Activated CD4-positive, alpha-beta T cell treated with anti-CD3 and anti-CD28 coated beads, Interleukin-2, Interleukin-6, amounts not matched to agents 100 ng/mL and 50 ng/mL, durations not matched to agents 16 hours and 8 hours (primary cell): ENCODE measurements at regions not wholly inside any gene's neighbourhood (a gene's known extent, or its start where the extent isn't known, plus 50 kb on each side); places are given as distances from the start of the nearest gene placed in this dataset.
"Not testable (repeated sequence)": the region's sequence is repeated elsewhere in the genome, so short reads cannot be mapped to it uniquely, and the experiment has no call there.

Experiments used
- DNase-seq: peaks from one replicate; pipeline ENCODE4 v3.0.0-alpha.2; 2020

DNA sequence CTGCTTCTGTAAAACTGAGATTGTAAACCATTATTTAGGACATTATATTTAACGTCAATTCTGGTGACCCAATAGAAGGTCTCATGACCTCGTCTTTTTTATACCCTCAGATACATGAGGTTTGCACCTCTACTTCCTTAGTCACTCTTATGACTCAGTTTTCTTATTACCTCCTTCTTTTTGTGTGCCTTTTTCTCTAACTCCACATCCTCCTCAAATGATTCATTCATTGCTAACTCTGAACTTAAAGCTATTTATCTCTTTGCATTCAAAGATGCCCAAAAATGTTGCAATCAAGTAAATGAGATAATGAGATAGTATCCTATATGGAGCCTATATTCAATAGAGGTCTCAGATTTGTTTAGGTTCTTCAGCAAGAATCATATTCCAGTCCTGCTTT is 121.0 kb upstream of the KYNU start:
- no peak for DNase-seq

DNA sequence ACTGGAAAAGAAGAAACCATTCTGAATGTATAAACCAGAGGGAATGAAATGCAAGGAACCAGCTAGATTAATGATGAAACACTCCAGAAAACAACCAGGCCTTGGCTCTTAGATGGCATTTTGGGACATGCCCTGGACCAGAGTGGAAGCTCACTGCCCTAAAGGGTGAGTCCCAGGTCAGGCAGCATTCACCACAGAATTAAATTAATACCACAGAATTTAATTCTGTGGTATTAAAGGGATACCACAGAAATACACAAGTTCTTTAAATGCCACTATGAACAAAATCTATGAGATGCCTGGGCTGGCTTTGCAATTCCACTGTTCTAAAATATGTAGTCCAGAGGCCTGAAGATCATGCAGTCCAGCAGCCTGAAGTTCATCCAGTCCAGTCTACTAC is 122.3 kb upstream of the KYNU start:
- no peak for DNase-seq

DNA sequence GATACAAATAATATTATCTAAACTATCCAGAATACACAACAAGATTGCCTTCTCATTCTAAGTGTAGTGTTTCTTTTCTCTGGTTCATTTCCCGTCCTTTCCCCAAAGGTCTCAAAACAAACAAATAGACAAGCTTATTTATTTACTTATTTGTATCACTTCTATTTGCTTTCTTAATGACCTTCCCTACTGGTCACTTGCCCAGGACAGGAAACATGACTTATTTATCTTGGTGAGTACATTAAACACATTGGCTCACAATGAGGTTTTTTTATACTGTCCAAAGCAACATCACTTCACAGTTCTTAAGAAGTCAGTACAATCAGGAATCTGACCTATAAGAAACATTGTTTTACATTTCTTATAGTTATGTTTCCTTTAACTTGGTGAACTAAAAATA is 123.3 kb upstream of the KYNU start:
- DNase-seq: no peak

- no peak for DNase-seq
These were observed 126.6 kb upstream of the KYNU start for GRCh38 chr2:142750858-142751257.

DNA sequence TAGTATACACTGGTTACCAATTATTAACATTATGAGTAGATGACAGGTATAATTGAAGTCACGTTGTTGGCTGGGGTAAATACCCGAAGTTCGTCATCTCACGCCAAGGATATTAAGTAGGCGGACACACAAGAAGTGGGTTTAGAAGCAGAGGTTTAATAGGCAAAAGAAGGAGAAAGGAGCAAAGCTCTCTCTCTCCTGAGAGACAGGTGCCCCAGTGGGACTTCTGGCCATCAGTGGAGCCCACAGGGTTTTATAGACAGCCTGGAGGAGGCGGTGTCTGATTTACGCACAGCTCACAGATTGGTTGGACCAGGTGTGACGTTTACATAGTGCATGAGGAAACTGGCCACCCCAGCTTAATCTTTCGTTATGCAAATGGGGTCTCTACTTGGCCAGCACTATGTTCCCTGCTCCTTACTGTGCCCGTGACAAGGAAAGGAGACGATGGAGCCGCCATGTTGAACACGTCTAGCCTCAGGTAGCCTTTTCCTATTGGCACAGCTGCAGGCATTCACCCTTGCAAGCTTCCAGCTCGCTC is 128.8 kb upstream of the KYNU start:
- DNase-seq: no peak

- DNase-seq: no peak
These were observed 131.8 kb upstream of the KYNU start for GRCh38 chr2:142745691-142746090.

DNA sequence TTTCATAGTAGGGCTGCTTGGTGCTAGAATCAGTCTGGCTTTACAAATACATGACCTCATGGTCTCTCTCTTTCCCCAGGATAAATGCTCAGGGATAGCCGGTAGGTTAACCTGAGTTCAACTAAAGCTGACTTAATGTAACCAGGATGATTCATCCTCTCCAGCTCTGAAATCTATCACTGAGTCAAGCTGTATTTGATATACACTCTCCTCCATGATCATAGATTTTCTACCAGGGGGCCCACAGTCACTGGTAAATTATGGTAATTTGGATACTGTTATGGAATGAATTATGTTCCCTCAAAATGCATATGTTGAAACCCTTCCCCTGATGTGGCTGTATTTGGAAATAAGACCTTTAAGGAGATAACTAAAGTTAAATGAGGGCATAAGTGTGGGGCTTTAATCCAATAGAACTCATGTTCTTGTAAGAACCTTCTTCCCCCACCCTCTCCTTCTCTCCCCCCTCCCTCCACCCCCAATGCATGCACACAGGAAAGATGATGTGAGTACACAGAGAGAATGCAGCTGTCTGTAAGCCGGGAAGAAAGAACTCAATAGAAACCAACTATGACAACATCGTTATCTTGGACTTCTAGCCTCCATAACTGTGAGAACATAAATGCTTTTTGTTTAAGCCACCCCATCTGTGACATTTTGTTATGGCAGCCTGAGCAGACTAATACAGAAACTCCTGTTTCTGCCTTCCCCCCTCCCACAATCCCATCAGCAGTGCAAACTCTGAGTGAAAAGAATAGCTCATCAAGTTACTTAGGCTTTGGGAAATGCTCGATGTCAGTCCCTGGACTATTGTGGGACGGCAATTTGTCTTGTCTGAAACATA is 134.9 kb upstream of the KYNU start:
- peak; percentile 15 for DNase-seq

GRCh38 chr2:142741764-142742269 is 135.6 kb upstream of the KYNU start:
- DNase-seq: peak; percentile 41

- no peak for DNase-seq
These were observed 142.7 kb upstream of the KYNU start for GRCh38 chr2:142734770-142735169.

DNA sequence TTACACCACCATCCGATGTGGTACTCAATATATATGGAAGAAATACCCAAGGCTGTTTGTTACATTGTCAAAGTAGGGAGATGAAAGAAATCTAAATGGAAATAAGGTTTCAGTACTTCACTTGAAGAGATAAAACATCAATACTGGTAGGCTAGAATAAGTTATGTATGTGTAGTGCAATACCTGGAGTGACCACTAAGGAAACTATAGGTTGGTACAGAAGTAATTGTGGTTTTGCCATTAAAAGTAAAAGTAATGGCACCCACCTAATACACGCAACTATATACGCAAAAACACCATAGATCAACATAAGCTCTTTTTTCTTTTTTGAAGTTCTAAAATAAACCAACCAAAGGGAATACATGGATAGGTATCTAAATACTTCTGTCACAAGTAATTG is 143.2 kb upstream of the KYNU start:
- DNase-seq: no peak

GRCh38 chr2:142729814-142730213 is 147.7 kb upstream of the KYNU start:
- not testable (repeated sequence) for DNase-seq

DNA sequence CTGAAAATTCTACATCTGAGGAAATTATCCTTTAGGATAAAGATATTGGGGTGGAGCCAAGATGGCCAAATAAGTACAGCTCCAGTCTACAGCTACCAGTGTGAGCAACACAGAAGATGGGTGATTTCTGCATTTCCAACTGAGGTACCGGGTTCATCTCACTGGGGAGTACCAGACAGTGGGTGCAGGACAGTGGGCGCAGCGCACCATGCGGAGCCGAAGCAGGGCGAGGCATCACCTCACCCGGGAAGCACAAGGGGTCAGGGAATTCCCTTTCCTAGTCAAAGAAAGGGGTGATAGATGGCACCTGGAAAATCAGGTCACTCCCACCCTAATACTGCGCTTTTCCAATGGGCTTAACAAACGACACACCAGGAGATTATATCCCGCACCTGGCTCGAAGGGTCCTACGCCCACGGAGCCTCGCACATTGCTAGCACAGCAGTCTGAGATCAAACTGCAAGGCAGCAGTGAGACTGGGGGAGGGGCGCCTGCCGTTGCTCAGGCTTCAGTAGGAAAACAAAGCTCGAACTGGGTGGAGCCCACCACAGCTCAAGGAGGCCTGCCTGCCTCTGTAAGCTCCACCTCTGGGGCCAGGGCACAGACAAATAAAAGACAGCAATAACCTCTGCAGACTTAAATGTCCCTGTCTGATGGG is 149.5 kb upstream of the KYNU start:
- not testable (repeated sequence) for DNase-seq

- DNase-seq: no peak
These were observed 152.1 kb upstream of the KYNU start for GRCh38 chr2:142725386-142725785.

- DNase-seq: no peak
These were observed 152.6 kb upstream of the KYNU start for GRCh38 chr2:142724713-142725349.

DNA sequence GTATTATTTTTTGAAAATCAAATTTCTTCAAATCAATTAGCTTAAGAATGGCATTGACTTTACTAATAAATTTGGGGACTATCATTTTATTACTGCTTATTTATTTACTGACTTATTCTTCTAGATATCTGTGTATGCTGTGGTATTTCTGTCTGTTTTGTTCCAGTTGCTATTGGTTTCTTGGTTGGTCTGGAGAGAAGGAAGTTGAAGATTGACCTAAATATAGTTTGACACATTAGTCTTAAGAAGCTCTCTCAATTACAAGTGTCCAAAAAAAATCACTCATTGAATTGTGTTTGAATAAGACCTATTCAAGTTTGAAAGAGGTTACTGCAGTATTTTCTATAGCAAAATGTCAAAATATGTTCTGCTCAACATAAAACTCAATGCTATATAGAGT is 153.3 kb upstream of the KYNU start:
- DNase-seq: no peak

DNA sequence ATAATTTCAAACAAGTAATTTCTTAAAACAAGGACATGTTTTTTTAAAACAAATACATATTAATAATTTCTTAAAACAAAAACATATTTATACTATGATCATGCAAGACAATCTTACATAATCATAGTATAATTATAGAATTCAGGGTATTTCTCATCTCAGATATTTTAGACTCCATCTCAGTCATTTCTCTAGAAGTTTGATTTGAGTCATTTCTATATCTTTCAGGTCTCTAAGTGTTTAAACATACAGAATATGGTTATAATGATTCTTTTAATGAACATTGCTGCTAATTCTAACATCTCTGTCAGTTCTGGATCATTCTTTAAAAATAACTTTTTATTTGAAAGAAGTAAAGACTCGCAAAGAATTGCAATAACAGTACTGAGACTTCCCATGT is 154.2 kb upstream of the KYNU start:
- no peak for DNase-seq

- no peak for DNase-seq
These were observed 154.9 kb upstream of the KYNU start for GRCh38 chr2:142722569-142722968.

DNA sequence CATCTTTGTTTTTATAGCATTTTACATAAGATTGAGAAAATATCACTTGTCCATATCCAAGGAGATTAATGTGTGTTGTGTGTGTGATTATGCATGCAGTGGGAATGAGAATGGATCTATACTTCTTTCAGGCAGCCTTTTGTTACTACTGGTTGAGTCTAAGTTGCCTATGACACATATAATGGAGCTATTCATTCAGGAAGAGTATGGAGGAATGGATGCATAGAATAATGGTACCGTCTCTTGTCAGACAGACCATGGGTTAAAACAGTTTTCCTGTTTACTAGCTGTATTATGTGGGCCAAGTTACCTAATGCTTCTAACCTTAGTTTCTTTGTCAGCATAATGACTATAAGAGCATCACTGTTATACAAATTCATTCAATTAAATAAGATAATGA is 155.4 kb upstream of the KYNU start:
- DNase-seq: no peak

- DNase-seq: no peak
These were observed 156.4 kb upstream of the KYNU start for GRCh38 chr2:142721015-142721414.

DNA sequence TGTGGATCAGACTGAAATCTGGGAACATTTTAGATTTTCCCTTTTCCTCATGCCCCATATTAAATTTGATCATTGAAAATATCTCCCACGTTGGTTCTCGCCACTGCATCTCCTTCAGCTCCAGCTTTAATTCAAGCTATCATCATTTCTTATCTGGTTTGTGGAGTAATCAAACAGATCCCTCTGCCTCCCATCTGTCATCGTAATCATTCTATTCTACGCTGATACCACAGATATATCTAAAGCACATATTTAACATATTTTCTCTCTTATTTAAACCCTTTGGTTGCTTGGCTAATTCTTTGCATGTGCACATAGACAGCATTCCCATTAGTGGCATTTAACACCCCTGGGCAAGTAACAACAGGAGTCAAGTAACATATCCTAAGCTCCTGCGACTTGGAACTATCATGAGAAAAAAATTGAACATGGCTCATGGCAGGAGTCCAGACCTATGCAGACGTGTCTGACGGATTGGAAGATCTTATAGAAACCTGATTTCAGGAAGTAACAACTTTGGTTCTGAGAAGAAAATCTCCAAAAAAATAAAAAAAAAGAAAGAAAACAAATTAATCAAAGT is 158.8 kb upstream of the KYNU start:
- no peak for DNase-seq

- no peak for DNase-seq
These were observed 160.8 kb upstream of the KYNU start for GRCh38 chr2:142716463-142717242.

DNA sequence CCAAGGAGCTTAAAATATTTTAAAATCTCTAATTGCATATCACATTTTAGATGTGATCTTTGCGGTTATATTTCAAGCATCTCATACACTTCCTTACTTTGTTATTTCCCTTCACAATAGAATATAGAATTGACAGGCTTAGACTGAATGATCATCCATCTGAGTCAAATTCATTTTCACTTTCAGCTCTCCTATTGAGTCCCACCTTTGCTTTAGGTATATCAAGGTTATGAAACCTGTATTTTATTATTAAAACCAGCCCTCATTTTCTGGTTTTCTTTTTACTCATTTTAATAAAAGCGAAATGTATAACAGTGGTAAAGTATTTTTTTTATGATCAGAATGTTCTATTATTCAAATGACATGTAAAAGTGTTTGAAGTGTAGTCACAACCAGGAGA is 162.9 kb upstream of the KYNU start:
- DNase-seq: no peak
